Kidney tubule cell (primary cell): ENCODE measurements at regions not wholly inside any gene's neighbourhood (a gene's known extent, or its start where the extent isn't known, plus 50 kb on each side); places are given as distances from the start of the nearest gene placed in this dataset.
"Not testable (repeated sequence)": the region's sequence is repeated elsewhere in the genome, so short reads cannot be mapped to it uniquely, and the experiment has no call there.

Experiments used
- DNase-seq: peaks from one replicate; pipeline ENCODE4 v3.0.0-alpha.2; 2018; ENCODE audit warnings: low spot score

DNA sequence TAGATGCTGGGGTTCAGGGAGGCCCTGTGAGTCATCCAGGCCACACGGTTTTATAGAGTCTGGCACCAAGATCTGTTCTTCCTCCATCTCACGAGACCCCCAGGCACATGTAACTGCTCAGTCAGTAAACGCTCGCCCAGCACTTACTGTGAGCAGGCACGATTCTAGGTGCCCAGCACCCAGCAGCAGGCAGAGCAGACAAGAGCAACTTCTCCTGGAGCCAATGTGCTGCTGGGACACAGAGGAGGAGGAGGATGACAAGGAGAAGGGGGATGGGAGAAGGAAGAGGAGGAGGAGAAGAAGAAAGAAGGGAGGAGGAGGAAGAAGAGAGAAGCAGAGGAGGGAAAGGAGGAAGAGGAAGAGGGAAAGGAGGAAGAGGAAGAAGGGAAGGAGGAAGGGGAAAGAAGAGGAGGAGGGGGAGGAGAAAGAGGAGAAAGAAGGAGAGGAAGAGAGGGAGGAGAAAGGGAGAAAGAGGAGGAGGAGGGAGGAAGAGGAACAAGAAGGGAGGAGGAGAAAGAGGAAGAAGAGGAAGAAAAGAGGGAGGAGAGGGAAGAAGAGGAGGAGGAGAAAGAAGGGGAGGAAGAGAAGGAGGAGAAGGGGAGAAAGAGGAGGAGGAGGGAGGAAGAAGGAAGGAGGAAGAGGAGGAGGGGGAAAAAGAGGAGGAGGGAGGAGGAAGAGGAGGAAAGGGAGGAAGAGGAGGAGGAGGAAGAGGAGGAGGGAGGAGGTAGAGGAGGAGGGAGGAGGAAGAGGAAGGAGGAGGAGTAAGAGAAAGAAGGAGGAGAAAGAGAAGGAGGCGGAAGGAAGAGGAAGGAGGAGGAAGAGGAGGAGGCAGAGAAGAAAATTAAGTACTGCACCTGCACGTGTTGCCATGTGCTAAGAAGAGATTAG lies 77.6 kb upstream of the RTL6 start:
- no peak for DNase-seq

DNA sequence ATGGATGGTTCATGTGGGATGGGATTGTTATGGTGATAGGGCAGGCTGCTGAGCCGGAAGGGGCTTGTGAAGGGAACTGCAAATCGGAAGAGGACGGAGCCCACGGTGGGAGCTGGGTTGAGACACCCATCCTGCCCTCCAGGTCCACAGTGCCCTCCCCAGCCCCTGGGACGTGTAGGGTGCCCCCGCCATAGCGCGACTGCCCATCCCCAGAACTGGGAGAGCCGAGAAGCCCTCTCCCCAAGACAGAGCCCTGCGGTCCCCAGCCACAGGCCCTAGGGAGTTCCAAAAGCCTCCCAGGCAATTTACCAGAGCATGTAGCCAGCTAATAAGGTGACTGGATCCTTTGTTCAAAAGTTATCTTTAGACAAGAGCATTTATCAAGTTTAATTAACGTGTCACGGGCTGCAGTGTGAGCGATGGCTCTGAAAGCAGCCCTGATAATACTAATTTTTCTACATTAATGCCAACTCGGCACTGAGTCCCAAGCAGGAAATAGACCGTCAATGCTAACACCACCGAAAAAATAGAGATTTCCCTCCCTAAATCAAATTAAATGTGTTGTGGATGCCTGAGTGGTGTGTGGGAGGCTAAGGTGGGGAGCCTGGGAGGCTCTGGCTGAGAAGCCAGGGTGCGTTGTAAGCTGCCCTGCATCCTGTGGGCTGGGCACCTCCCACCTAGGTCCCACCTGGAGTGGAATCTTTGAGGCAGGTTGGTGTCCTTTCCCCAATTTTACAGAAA lies 76.8 kb upstream of the RTL6 start:
- no peak for DNase-seq

DNA sequence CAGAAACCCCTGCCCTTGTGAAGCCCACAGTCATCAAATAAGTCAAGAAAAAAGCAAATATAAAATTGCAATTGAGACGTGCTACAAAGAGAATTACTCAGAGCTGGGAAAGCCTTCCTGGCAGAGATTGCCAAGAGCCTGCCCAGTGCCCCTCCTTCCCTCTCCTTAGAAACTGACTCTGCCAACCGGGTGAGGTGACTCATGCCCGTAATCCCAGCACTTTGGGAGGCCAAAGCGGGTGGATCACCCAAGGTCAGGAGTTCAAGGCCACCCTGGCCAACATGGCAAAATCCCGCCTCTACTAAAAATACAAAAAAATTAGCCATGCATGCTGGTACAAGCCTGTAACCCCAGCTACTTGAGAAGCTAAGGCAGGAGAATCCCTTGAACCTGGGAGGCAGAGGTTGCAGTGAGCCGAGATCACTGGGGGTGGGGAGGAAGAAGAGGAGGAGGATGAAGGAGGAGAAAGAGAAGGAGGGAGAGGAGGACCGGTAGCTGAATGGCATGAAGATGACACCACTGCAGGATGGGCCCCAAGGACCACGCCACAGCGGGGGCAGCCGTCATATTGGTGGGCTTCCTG lies 76.1 kb upstream of the RTL6 start:
- DNase-seq = peak; percentile 81

DNA sequence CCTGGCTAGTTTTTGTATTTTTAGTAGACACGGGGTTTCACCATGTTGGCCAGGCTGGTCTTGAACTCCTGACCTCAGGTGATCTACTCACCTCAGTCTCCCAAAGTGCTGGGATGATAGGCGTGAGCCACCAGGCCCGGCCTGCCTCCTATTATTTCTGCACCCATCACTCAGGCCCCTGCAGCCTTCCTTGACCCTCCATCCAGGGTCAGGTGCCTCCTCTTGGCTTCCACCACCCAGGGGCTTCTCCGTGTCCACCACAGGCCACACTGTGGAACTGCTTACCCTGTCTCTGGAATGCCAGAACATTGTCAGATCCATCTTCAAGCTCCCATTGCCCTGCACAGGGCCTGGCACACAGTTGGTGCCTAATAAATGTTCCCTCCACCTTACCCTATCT lies 75.4 kb upstream of the RTL6 start:
- no peak for DNase-seq

DNA sequence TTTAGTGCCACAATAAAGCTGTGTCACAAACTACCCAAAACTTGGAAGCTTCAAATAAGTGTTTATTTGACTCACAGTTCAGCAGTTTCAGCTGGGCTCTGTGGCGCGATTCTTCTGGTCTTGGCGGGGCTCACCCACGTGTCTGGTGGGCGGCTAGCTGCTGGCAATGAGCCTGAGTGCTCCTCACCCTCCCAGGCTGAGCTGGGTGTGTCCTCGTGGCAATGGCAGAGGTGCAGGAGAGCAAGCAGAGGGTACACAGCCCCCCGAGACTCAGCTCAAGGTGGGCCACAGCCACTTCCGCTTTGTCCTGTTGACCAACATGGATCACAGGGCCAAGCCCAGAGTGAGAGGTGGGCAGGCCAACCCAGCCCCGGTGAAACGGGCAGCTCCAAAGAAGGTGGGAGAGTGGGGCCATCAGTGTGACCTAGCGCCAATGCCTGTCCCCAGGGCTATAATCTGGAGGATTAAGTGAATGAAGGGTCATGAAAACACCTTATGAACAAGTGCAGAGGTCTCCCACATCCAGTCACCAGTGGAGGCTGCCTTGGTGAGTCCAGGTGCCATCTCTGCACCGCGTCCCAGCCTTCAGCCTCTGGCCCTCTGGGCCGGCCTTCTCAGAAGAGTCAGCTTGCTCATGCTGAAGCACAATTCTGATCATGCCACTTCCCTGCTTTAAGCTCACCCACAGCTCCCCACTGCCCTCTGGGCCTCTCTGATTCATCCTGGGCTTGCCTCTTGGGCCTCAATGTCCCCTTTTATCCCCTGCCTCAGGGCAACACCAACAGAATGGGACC lies 74.6 kb upstream of the RTL6 start:
- DNase-seq = no peak

DNA sequence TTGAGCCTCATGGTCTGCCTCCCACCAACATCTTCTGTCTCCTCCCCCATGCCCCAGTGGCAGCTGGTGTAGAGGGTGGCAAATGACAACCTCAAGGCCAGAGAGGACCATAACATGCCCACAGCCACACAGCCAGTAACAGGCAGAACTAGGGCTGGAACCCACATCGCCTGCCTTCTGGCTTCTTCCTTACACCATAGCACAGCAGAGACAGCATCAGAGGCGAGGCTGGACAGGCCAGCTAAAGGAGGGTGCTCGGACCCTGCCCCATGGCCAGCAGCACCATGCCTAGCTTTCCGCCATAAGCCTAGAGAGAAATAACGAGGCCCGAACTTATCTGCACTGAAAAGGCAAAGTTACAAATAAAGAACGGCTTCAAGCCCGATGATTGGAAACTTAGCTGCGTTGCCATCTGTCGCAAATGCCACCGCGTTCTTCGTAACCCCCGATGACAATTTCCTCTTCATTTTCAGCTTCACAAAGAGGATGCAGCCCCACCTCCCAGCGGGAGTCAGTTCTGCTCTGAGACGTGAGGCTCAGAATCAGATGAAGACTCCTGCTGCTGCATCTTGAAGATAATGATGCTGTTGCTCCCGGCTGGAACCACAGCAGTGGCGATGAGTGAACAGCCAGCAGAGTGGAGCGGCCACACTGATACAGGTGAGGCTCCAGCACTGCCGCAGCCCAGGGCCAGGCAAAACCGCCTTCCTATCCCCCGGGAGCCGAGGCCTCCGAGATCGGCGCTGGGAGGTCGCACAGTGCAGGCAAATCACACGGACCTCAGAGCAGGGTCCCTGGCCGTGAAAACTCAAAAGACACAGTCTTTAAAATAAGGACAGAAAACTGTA lies 73.8 kb upstream of the RTL6 start:
- DNase-seq = no peak

DNA sequence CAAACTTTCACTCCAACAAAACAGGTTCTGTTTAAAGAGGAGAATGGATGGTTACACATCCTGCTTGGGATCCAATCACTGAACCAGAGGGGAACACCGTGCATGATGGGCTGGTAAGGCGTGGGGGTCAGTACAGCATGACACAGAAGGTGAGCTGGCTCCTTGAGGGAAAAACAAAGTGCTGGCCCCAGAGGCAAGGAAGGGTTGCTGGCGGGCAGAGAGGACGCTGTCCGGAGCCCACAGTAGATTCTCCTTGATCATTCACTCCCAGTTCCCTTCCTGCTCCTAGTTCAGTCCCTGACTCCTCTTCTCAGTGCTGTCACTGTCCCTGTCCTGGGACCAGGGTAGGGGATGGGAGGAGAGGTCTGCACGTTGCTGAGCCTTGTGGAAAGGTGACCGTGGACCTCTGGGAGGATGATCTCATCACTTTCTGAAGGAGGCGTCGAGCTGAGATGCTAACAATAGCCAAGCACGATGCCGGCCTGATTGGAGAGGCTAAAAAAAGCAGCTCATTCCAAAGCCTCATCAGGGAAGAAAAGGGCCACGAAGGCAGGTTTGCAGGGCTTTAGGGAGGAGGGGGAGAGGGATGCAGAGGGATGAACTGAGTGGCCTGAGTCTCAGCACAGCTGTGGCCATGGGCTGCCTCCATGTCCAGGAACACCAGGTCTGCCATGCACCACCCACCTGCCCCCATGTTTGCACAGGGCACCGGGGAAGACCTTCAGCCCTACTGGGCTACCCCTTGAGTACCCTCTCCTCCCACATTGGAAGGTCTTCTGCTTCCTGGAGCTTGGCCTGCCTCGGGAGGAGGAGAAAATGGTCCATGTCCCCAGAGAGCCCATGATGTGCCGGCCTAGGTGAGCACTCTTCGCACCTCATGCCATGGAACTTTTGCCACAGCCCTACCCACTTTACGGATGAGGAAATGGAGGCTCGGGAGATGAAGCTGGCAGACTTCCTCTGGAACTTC lies 72.7 kb upstream of the RTL6 start:
- DNase-seq = no peak

DNA sequence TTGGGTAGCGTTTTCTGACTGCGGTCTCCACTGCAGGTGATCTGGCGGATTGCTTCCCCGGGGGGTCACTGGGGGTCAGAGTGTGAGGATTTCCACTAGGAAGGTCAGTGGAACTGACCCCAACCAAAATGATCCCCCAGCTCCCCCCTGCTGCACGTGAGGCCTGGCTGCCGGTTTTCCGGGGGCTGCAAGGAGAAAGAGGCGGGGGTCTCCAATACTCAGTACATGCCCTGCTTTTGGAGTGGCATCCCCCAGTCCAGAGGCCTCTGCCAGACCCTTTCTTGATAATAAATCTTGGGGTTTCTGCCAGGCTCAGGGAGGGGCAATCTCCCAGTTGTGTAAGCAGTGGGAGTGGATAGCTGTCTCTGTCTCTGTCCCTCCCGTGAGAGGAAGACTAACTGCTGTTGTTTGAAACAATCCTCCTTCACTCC lies 71.5 kb upstream of the RTL6 start:
- DNase-seq = no peak

DNA sequence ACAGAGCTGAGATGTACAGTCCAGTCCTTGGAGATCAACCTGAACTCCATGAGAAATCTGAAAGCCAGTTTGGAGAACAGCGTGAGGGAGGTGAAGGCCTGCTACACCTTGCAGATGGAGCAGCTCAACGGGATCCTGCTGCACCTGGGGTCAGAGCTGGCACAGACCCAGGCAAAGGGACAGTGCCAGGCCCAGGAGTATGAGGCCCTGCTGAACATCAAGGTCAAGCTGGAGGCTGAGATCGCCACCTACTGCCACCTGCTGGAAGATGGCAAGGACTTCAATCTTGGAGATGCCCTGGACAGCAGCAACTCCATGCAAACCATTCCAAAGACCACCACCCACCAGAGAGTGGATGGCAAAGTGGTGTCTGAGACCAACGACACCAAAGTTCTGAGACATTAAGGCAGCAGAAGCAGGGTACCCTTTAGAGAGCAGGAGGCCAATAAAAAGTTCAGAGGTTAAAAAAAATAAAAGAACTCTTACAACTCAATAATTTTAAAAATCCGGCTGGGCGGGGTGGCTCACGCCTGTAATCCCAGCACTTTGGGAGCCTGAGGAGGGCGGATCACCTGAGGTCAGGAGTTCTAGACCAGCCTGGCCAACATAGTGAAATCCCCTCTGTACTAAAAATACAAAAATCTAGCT lies 69.9 kb upstream of the RTL6 start:
- DNase-seq = peak; percentile 40

DNA sequence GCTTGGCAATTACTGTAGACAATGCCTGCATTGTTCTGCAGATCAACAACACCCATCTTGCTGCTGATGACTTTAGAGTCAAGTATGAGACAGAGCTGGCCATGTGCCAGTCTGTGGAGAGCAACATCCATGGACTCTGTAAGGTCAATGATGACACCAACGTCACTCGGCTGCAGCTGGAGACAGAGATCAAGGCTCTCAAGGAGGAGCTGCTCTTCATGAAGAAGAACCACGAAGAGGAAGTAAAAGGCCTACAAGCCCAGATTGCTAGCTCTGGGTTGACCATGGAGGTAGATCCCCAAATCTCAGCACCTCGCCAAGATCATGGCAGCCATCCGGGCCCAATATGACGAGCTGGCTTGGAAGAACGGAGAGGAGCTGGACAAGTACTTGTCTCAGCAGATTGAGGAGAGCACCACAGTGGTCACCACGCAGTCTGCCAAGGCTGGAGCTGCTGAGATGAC lies 69.4 kb upstream of the RTL6 start:
- peak; percentile 53 for DNase-seq

DNA sequence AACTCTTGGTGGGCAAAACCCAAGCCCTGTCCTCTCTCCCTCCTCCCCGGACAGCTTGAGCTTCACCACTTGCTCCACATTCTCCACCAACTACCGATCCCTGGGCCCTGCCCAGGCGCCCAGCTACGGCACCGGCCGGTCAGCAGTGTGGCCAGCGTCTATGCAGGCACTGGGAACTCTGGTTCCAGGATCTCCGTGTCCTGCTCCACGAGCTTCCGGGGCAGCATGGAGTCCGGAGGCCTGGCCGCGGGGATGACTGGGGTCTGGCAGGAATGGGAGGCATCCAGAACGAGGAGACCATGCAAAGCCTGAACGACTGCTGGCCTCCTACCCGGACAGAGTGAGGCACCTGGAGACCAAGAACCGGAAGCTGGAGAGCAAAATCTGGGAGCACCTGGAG lies 68.9 kb upstream of the RTL6 start:
- DNase-seq = no peak

DNA sequence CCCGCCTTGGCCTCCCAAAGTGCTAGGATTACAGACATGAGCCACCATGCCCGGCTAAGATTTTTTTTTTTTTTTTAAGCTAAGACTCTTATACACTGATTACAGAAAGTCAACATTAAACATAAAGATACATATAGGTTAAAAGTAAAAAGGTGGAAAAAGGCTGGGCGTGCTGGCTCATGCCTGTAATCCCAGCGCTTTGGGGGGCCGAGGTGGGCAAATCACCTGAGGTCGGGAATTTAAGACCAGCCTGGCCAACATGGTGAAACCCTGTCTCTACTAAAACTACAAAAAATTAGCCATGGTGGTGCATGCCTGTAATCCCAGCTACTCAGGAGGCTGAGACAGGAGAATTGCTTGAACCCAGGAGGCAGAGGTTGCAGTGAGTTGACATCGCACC lies 64.6 kb upstream of the RTL6 start:
- not testable (repeated sequence) for DNase-seq

DNA sequence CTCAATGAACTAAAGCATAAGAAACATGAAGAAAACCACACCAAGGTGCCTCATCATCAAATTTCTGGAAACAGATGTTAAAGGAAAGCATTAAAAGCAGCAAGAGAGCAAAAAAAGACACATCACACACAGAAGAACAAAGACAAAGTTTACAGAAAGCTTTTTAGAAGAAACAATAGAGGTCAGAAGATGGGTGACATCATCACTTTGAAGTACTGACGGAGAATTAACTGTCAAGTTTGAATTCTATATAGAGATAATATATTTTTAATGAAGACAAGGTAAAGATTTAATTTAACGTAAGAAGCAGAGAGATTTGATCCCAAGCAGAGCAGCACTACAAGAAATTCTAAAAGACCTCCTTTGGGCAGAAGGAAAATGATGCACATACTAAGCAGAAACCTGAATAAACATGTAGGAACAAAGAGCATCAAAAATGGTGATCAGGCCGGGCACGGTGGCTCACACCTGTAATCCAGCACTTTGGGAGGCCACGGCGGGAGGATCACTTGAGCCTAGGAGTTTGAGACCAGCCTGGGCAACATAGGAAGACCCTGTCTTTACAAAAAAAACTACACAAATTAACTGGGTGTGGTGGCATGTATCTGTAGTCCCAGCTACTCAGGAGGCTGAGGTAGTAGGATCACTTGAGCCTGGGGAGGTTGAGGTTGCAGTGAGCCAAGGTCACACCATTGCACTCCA lies 63.3 kb upstream of the RTL6 start:
- DNase-seq = no peak

DNA sequence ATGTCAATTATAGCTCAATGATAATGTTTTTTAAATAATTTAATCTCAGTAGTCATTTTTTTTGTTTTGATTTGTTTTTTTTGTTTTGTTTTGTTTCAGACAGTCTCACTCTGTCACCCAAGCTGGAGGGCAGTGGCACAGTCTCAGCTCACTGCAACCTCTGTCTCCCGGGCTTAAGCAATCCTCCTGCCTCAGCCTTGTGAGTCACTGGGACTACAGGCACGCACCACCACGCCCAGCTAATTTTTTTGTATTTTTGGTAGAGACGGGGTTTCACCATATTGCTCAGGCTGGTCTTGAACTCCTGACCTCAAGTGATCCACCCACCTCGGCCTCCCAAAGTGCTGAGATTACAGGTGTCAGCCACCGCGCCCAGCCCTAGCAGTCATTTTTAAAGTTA lies 60.6 kb upstream of the RTL6 start:
- not testable (repeated sequence) for DNase-seq

DNA sequence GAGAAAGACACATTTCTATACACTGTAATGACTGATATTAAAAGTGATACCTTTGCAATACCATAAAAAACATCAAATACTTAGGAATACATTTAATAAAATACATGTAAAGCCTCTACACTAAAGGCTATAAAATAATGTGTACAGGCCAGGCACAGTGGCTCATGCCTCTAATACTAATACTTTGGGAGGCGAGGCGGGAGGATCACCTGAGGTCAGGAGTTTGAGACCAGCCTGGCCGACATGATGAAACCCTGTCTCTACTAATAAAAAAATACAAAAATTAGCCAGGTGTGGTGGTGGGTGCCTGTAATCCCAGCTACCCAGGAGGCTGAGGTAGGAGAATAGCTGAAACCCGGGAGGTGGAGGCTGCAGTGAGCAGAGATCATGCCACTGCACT lies 59.8 kb upstream of the RTL6 start:
- DNase-seq = not testable (repeated sequence)

DNA sequence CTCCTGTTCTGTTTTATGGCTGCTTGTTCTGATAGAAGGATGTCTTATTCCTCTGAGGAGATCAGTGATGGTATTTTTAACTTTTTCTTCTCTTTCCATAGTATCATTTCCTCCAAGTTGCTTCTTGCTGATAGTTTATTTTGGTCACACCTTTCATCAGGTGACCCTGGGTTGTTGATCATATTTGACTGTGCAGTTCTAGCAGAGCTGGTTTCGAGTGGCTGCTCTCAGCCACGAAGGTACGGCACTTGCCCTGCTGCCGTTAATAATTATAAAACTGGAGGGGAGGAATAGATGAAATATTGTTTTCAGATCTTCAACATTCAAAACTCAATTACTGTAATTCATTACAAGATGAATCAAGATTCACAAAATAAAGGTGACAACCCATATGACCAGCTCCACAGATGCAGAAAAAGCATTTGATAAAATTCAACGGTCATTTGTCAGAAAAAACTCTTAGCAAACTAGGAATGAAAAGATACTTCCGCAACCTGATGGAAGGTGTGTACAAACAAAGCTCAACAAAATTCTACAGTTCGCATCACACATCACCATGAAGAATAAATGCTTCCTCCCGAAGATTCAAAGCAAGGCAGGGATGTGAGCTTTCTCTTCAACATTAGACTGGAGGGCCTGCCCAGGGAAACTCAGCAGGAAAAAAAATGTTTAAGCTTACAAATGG lies 59.2 kb upstream of the RTL6 start:
- no peak for DNase-seq

DNA sequence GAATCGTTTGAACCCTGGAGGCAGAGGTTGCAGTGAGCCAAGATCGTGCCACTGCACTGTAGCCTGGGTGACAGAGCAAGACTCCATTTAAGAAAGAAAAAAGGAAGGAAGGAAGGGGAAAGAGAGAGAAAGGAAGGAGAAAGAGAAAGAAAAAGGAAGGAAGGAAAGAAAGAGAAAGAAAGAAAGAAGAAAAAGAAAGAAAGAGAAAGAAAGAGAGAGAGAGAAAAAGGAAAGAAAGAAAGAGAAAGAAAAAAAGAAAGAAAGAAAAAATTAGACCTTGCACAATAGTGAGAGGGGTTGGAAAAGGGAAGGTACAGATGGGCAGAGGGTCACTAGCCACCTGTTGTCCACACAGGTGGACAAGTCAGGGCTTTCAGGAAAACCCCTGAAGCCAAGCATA lies 57.6 kb upstream of the RTL6 start:
- DNase-seq = no peak

DNA sequence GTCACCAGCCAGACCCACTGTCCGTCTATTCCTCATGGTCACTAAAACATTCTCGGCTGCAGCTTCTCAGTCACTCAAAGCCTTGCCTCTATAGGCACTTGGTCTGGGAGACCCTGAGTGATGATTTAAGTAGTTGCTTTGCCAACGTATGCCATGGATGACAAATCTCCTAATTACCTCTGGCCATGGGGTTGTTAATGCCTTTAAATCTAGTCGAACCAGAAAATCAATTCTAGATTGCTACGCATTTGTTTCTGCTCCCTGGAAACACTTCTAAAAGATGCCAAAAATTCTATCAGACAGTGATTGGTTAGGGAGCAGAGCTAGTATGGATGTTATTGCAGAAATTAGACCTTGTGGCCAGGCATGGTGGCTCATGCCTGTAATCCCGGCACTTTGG lies 57.0 kb upstream of the RTL6 start:
- no peak for DNase-seq
